NOMO-1 treated with DMSO at 0.1 percent for 48 hours (cell line): ENCODE measurements at regions not wholly inside any gene's neighbourhood (a gene's known extent, or its start where the extent isn't known, plus 50 kb on each side); places are given as distances from the start of the nearest gene placed in this dataset.

ENCODE experiments used
- DNase-seq: peaks from one replicate; lab custom pipeline; 2025; ENCODE audit not compliant: unreplicated experiment; lab: John Stamatoyannopoulos, UW

- DNase-seq: no peak
These were observed 188.3 kb upstream of the MARCKS start for GRCh38 chr6:113668641-113669408.

- no peak for DNase-seq
These were observed 187.5 kb upstream of the MARCKS start for GRCh38 chr6:113669606-113670005.

DNA sequence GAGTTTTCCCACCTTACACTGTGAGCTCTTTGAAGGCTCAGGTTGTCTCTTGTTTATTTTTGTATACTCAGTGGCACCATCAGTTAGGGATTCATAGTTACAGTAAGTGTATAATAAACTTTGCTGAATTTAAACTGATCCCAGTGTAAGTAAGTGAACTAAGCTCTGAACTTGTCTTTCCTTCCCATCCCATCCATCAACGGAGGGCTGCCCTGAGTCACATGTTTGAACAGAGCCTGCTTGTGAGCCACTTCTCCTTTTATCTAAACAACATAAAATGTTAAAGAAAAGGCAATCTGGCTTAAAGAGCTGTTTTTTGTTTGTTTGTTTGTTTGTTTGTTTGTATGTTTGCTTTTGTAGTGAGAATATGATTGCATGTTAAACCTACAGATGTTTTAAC, 185.7 kb upstream of the MARCKS start:
- peak; percentile 62 for DNase-seq

DNA sequence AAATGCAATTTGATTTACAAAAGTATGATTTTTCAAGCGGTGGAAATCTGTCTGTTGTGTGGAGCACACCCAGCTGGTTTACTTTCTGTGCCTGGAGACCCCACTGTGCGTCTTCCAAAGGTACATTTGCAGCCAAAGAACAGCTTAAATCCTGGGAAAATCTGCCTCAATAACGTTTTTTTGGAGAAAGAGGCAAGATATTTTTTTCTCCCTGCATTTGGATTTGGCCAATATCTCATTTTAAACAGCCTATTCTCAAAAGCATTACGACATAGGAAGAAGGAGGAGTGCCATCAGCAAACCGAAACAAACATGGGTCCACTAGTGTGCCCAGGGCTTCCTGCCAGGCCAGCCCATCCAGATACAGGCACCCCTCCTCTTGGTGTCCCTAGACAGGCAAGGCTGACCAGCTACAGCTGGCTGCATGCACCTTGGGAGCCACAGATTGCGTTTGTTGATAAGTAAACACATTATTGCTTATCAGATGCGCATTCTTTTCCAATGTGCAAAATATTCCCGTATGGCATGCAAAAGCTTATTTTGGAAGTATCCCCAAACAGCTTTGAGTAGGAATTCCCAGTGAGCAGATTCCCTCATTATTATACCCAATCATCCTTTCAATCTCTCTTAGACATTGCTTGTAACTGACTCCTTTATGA, 184.5 kb upstream of the MARCKS start:
- no peak for DNase-seq

- no peak for DNase-seq
These were observed 183.1 kb upstream of the MARCKS start for GRCh38 chr6:113674075-113674474.

DNA sequence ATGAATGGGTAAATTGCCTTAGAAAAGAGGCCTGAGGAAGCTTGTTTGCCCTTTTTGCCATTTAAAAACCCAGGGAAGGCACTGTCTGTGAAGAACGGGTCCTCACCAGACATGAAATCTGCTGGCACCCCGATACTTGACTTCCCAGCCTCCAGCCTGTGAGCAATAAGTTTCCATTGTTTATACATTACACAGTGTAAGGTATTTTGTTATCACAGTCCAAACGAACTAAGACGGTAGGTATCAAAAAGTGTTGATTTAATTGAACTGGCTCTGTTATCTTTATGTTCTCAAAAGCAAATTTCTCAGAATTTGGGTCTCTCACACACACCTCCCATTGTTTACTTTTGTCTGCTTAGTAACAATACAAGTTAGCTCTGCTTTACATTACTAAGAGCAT, 181.1 kb upstream of the MARCKS start:
- DNase-seq: no peak

DNA sequence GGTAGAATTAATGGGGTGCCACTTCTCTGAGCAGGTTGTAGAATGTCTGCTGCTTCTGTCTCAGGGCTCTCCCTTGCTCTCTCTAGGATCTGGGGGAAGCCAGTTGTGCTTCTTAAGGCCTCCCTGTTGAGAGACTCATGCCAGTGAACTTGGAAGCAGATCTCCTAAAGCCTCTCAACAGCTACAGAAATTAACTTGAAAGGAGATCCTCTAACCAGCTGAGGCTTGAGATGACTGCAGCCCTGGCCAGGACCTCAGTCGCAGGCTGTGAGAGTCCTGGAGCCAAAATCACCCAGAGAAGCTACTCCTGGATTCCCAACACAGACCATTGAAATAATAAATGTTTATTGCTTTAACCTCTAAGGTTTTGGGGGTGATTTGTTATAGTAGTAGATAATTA, 180.2 kb upstream of the MARCKS start:
- DNase-seq: no peak

- no peak for DNase-seq
These were observed 178.1 kb upstream of the MARCKS start for GRCh38 chr6:113679051-113679450.

- no peak for DNase-seq
These were observed 176.8 kb upstream of the MARCKS start for GRCh38 chr6:113680301-113680700.

DNA sequence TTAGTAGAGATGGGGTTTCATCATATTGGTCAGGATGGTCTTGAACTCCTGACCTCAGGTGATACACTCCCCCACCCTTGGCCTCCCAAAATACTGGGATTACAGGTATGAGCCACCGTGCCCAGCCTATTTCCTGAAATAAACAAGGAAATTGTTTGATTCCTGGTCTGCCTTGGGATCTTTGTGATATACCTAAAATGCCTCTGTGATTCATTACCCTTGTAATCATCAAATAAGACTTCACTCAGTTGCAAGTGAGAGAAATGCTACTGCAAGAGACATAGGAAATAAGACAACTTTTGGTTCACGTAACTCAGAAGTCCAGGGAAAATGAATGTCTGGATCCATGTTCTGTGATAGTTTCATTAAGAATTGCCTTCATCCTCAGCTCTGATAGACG, 173.2 kb upstream of the MARCKS start:
- DNase-seq: no peak

DNA sequence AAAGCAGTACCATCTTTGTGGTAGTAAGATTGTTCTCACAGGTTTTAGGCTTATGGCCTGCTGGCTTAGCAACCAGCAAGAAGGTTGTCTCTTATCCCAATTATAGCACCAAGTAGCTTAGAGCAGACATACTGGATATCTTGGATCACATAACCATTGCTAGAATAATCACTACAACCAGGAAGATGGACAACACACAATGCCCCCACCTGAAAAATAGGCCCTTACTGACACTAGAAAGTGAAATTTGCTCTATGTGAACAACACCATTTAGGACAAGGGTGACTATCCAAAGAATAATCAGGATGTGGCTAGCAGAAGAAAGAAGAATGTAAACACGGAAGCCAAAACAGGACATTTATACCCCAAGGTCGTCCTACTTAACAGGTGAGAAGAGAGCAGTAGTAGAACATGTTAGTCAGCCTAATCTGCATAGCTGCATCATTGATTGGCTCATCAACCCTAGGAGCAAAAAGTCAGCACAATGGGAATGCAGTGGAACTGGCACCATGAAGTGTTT, 172.7 kb upstream of the MARCKS start:
- no peak for DNase-seq

GRCh38 chr6:113686049-113686448, 171.1 kb upstream of the MARCKS start:
- no peak for DNase-seq

DNA sequence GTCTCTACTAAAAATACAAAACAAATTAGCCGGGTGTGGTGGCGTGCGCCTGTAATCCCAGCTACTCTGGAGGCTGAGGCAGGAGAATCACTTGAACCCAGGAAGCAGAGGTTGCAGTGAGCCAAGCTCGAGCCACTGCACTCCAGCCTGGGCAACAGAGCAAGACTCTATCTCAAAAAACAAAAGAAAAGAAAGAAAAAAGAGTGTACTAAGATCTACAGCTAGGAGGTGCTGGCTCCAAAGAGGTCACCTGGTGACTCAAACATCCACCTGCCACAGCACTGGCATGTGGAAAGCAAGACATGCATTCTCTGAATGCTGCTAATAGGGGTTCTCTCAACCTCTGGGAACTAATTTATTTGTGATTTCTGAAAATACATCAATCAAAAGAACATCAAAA, 167.5 kb upstream of the MARCKS start:
- DNase-seq: peak; percentile 5

- DNase-seq: peak; percentile 50
These were observed 166.6 kb upstream of the MARCKS start for GRCh38 chr6:113690281-113691259.

- no peak for DNase-seq
These were observed 165.9 kb upstream of the MARCKS start for GRCh38 chr6:113691260-113691656.

GRCh38 chr6:113693851-113694250, 163.3 kb upstream of the MARCKS start:
- no peak for DNase-seq

DNA sequence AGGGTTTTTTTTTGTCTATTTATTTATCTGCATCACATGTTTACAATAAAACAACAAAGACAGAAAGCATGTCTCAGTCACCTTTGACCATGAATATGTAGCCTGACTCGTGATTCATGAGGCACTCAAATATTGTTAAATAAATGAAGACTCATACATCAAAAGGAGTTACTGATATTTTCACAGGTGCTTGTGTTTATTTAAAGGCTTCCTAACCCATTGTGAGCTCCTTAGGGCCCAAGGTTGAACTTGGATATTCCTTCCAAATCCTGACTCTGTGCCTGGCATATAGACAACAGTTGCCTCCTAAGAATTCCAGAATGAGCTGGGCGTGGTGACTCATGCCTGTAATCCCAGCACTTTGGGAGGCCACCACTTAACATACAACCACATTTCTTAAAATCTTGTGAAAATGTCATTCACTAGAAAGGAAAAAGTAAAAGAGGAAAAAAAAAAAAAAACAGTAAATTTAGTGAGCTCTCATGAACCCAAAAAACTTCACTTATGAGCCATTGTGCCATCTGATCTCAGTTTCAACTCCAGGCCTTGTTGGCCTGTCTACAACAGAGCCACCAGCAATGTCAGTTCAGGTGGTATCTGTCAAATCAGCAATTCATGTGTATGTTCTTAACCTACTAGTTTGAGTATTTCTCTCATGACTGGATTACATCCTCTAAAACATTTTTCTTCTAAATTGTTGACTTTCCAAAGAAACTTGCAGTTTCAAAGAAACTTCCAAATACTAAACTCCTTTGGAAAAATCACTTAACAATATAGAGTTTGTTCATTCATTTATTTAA, 162.7 kb upstream of the MARCKS start:
- no peak for DNase-seq

GRCh38 chr6:113695516-113695915, 161.6 kb upstream of the MARCKS start:
- peak; percentile 88 for DNase-seq

GRCh38 chr6:113696960-113697359, 160.2 kb upstream of the MARCKS start:
- DNase-seq: peak; percentile 87

GRCh38 chr6:113697632-113698410, 159.3 kb upstream of the MARCKS start:
- peak; percentile 82 for DNase-seq
